KBM-7 (cell line): ENCODE measurements at regions not wholly inside any gene's neighbourhood (a gene's known extent, or its start where the extent isn't known, plus 50 kb on each side); places are given as distances from the start of the nearest gene placed in this dataset.

Experiments
- DNase-seq: peaks from one replicate; pipeline ENCODE4 v3.0.0-alpha.2; 2015
- in situ Hi-C: fragments of 300-500 bp; cut with MboI; formaldehyde crosslinking; loops from 2 replicates; pipeline ENCODE4 v1.14.3; 2020; ENCODE audit warnings: low sequenced_read_pairs, low pct_unique_long_range_greater_than_20kb, mixed read lengths

- in situ Hi-C loops = no loop called here
- no peak for DNase-seq
Measured at GRCh38 chr3:187618722-187619121, 51.5 kb downstream of the SST start.

GRCh38 chr3:187617213-187617612 is 53.0 kb downstream of the SST start:
- no peak for DNase-seq
- in situ Hi-C loops = no loop called here

GRCh38 chr3:187616307-187616972 is 53.8 kb downstream of the SST start:
- DNase-seq = peak; percentile 69
- in situ Hi-C loops = no loop called here

GRCh38 chr3:187615630-187616029 is 54.6 kb downstream of the SST start:
- DNase-seq = no peak
- in situ Hi-C loops = no loop called here

GRCh38 chr3:187612656-187613055 is 57.5 kb downstream of the SST start:
- in situ Hi-C loops = no loop called here
- DNase-seq = no peak

GRCh38 chr3:187610981-187611511 is 59.1 kb downstream of the SST start:
- in situ Hi-C loops = no loop called here

GRCh38 chr3:187594272-187594671 is 75.9 kb downstream of the SST start:
- in situ Hi-C loops = no loop called here
- DNase-seq = no peak

More at GRCh38 chr3:187610981-187611511, 59.1 kb downstream of the SST start:
- DNase-seq = no peak

- in situ Hi-C loops = no loop called here
- no peak for DNase-seq
Measured at GRCh38 chr3:187593451-187593850, 76.7 kb downstream of the SST start.

- no peak for DNase-seq
- in situ Hi-C loops = no loop called here
Measured at GRCh38 chr3:187590861-187591576, 79.2 kb downstream of the SST start.

- in situ Hi-C loops = no loop called here
Measured at GRCh38 chr3:187587076-187587475, 83.1 kb downstream of the SST start.

GRCh38 chr3:187586226-187586625 is 84.0 kb downstream of the SST start:
- in situ Hi-C loops = no loop called here

More at GRCh38 chr3:187587076-187587475, 83.1 kb downstream of the SST start:
- no peak for DNase-seq

GRCh38 chr3:187572441-187572840 is 97.8 kb downstream of the SST start:
- in situ Hi-C loops = no loop called here
- DNase-seq = no peak

More at GRCh38 chr3:187586226-187586625, 84.0 kb downstream of the SST start:
- no peak for DNase-seq

GRCh38 chr3:187571701-187572100 is 98.5 kb downstream of the SST start:
- in situ Hi-C loops = no loop called here
- no peak for DNase-seq

- no peak for DNase-seq
- in situ Hi-C loops = no loop called here
Measured at GRCh38 chr3:187570776-187571175, 99.4 kb downstream of the SST start.

- DNase-seq = no peak
- in situ Hi-C loops = no loop called here
Measured at GRCh38 chr3:187568171-187568570, 102.0 kb downstream of the SST start.

- DNase-seq = peak; percentile 26
- in situ Hi-C loops = no loop called here
Measured at GRCh38 chr3:187567661-187568121, 102.5 kb downstream of the SST start.

- in situ Hi-C loops = no loop called here
- DNase-seq = no peak
Measured at GRCh38 chr3:187567021-187567420, 103.2 kb downstream of the SST start.

- peak; percentile 63 for DNase-seq
- in situ Hi-C loops = no loop called here
Measured at GRCh38 chr3:187565701-187566100, 104.5 kb downstream of the SST start.

- in situ Hi-C loops = no loop called here
- DNase-seq = no peak
Measured at GRCh38 chr3:187558990-187559389, 111.2 kb downstream of the SST start.

- no peak for DNase-seq
- in situ Hi-C loops = no loop called here
Measured at GRCh38 chr3:187551416-187551815, 118.8 kb downstream of the SST start.
